Activated naive CD4-positive, alpha-beta T cell treated with anti-CD3 and anti-CD28 coated beads, Interleukin-2, amount 50 U/mL, for 72 hours (primary cell): ENCODE measurements at regions not wholly inside any gene's neighbourhood (a gene's known extent, or its start where the extent isn't known, plus 50 kb on each side); places are given as distances from the start of the nearest gene placed in this dataset.
A peak's percentile ranks its signal among the peaks of the same experiment; 100 is the strongest.

Experiments used
- ATAC-seq, 2 donors: fragments of 150-1000 bp; cut with Tn5 transposase; 2 replicates each; pipeline ENCODE4 v1.10.0; 2021; ENCODE audit warnings: mild to moderate bottlenecking in 2 of 2, moderate library complexity in 2 of 2
- DNase-seq, 2 donors: peaks; one replicate each; pipeline ENCODE4 v3.0.0; 2021 to 2022; ENCODE audit warnings: low spot score in 2 of 2
- H3K27ac Mint-ChIP-seq, 2 donors: one replicate each; pipeline ENCODE4 v1.8.0; 2022; ENCODE audit warnings: mild to moderate bottlenecking in 2 of 2, mixed read lengths in 2 of 2
- H3K36me3 Mint-ChIP-seq, 2 donors: one replicate each; pipeline ENCODE4 v1.8.0; 2022; ENCODE audit warnings: mixed read lengths in 2 of 2
- H3K9me3 Mint-ChIP-seq, 2 donors: one replicate each; pipeline ENCODE4 v1.8.0; 2022; ENCODE audit warnings: mixed read lengths in 2 of 2

GRCh38 chr14:99100497-99101270 is 171.3 kb downstream of the BCL11B start:
- Mint-ChIP-seq H3K9me3 (peaks cover 0 to 5% of the 10 kb centered on the region in 2 donors), H3K27ac (no peak overlapping the region), H3K36me3 (peaks cover 0 to 9% of the 10 kb centered on the region in 2 donors)
- DNase-seq (no peak), ATAC-seq (no peak)

GRCh38 chr14:99101855-99102461 is 170.0 kb downstream of the BCL11B start:
- peaks cover 0 to 12% of the 10 kb centered on the region in 2 donors for H3K36me3 Mint-ChIP-seq
- peaks cover 0 to 5% of the 10 kb centered on the region in 2 donors for H3K9me3 Mint-ChIP-seq
- DNase-seq (no peak), ATAC-seq (no peak)
- peak overlapping the region in 1 of 2 donors; percentile 10 for H3K27ac Mint-ChIP-seq

DNA sequence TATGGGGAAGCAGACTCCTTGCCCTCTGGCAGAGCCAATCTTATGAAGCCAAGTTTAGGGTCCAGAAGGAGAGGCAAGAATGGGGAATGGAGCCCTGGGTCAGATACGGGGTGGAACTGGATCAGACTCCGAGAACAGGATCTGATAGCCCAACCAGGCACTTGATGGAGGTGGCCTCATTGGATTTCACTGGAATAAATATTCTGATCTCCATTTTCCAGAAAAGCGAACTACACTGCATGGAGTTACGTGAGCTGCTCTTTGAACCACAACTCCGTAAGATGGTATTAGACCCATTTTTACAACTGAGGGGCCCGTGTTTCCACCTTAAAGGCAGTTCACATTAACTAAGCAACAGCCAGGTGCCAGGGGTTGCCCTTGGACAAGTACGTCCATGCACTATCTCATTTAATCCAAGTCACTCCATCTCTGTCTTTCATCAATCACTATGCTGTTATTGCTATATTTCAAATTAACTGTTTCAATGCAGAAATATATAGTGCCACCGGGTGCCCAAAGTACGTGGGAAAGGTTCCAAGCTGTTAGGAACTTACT is 155.2 kb downstream of the BCL11B start:
- H3K9me3 Mint-ChIP-seq = peaks cover 13 to 15% of the 10 kb centered on the region in 2 donors
- DNase-seq (no peak), ATAC-seq (no peak)
- peaks cover 0 to 7% of the 10 kb centered on the region in 2 donors for H3K36me3 Mint-ChIP-seq
- no peak overlapping the region for H3K27ac Mint-ChIP-seq

DNA sequence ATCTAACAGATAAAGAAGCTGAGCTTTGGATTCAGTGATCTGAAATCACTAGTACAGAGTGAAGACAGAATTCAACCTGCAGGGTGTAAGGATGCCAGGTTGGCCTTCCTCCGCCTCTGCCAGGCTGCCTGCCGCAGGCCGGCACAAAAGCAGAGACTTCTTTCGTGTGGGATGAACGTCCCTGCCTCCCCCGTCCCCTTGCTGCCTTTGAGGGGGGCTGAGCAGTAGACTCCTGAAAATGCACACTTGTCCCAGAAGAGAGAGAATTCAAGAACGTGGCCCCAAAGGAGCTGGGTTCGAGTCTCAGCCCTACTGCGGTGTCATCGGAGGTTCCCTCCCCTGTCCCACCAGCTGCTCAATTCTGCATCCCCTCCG is 154.3 kb downstream of the BCL11B start:
- no peak overlapping the region for H3K27ac Mint-ChIP-seq

DNA sequence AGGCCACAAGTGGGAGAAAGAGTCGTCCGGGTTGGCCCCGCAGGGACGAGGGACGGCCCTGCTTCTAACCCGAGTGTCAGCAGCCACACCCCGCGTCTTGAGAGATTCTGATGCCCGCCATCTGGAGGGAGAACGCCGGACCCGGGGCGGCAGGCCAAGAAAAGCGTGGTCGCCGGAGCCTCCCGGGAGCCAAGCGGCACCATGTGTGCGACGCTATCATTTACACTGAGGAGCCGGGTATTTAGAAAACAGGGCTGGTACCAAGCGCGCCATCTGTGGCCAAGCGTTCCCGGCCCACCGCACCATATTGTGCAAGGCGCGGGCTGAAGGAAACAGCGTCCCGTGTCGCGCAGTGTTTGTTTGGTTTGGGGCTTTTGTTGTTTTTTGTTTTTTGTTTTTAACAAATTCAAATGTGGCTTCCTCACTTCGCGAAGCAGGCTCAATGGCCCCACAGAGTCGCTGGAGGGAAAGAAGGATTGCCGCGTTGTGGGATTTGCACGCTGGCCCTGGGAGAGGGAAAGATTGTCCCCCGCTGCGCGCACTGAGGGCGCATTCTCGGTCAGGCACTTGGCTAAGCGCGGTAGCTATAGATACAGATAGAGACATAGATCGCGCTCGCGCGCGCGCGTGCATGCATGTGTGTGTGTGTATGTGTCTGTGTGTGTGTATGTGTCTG is 153.8 kb downstream of the BCL11B start:
- H3K27ac Mint-ChIP-seq = no peak overlapping the region
- ATAC-seq (peak in 1 of 2 donors; percentile 50), DNase-seq (no peak)
- peaks cover 0 to 7% of the 10 kb centered on the region in 2 donors for H3K36me3 Mint-ChIP-seq
- H3K9me3 Mint-ChIP-seq = peaks cover 13 to 15% of the 10 kb centered on the region in 2 donors

More for the DNA sequence above, 154.3 kb downstream of the BCL11B start:
- Mint-ChIP-seq H3K9me3 (peaks cover 13 to 15% of the 10 kb centered on the region in 2 donors), H3K36me3 (peaks cover 0 to 7% of the 10 kb centered on the region in 2 donors)
- no peak for ATAC-seq
- no peak for DNase-seq

GRCh38 chr14:99118946-99119345 is 153.1 kb downstream of the BCL11B start:
- no peak for ATAC-seq
- peaks cover 0 to 7% of the 10 kb centered on the region in 2 donors for H3K36me3 Mint-ChIP-seq

More at GRCh38 chr14:99118946-99119345, 153.1 kb downstream of the BCL11B start:
- H3K27ac Mint-ChIP-seq = no peak overlapping the region
- peaks cover 13 to 15% of the 10 kb centered on the region in 2 donors for H3K9me3 Mint-ChIP-seq
- DNase-seq = no peak
